ENCODE measurements at regions not wholly inside any gene's neighbourhood (a gene's known extent, or its start where the extent isn't known, plus 50 kb on each side); places are given as distances from the start of the nearest gene placed in this dataset.
"Not testable (repeated sequence)": the region's sequence is repeated elsewhere in the genome, so short reads cannot be mapped to it uniquely, and the experiment has no call there.

DNA sequence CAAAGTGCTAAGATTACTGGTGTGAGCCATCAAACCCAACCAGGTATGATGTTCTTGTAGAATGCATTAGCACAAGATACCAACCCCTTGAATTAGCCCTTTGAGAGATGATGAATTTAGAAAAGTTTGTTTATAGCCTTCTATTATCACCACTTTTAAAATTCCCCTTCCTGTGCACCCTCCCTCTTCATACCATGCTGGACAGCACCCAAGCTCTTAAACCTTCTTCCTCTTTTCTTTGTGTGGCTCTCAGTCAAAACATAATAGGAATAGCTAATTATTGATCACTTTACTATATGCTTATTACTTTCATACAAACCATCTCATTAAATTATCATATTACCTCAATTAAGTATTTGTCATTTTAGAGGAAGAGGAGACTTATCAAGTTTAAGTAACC lies 87.6 kb upstream of the TMED7 start:
- ChIA-PET POLR2A (no interaction called here), CTCF (no interaction called here)
- H3K27ac Mint-ChIP-seq = no peak overlapping the region
- no peaks in the 10 kb centered on the region for H3K36me3 Mint-ChIP-seq (ENCODE audit: low read depth)
- no peak overlapping the region for H3K4me3 Mint-ChIP-seq
- no peak for DNase-seq
- no peaks in the 10 kb centered on the region for H3K4me1 Mint-ChIP-seq
- peaks cover 1% of the 10 kb centered on the region for H3K9me3 Mint-ChIP-seq
- peaks cover 10% of the 10 kb centered on the region for H3K27me3 Mint-ChIP-seq

DNA sequence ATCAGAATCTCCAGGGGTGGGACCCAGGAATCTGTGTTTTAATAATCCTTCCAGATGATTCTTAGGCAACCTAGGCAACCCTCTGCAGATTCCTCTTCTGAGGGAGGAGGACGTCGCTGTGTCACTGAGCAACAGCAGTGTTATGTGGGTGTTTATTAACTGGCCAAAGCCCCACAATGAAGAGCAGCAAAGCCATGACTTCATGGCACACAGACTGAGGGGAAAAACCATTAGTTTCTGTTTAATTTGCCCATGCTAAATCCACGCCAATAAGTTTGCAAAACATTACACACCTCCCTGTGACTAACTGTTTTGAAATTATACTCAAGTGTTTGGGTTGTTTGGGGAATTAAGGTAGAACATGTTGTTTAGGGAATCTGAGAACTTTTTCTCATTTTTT lies 83.7 kb upstream of the TMED7 start:
- H3K4me1 Mint-ChIP-seq = no peaks in the 10 kb centered on the region
- POLR2A ChIA-PET = no interaction called here
- no peaks in the 10 kb centered on the region for H3K36me3 Mint-ChIP-seq (ENCODE audit: low read depth)
- H3K27ac Mint-ChIP-seq = no peak overlapping the region
- no peak overlapping the region for H3K4me3 Mint-ChIP-seq
- CTCF ChIA-PET = no interaction called here
- no peak for DNase-seq
- peaks cover 1% of the 10 kb centered on the region for H3K9me3 Mint-ChIP-seq
- peaks cover 7% of the 10 kb centered on the region for H3K27me3 Mint-ChIP-seq

- Mint-ChIP-seq H3K27ac (no peak overlapping the region), H3K27me3 (peaks cover 7% of the 10 kb centered on the region), H3K36me3 (ENCODE audit: low read depth) (no peaks in the 10 kb centered on the region), H3K9me3 (peaks cover 1% of the 10 kb centered on the region), H3K4me3 (no peak overlapping the region), H3K4me1 (no peaks in the 10 kb centered on the region)
- ChIA-PET CTCF (no interaction called here), POLR2A (no interaction called here)
- DNase-seq = no peak
Measured at GRCh38 chr5:115708819-115709477, 83.1 kb upstream of the TMED7 start.

DNA sequence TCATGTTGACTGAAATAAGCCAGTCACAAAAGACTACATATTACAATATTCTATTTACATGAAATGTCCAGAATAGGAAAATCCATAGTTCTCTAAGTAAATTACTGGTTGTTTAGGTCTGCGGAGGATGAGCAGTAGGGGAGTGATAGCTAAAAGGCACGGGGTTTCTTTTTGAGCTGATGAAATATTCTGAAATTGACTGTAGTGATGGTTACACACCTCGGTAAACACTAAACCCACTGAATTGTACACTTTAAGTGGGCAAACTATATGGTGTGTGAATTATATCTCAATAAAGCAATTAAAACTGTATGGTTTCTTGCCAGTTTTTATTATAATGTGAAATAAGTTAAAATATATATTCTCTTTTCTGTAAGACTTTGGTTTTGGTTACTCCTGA lies 77.7 kb upstream of the TMED7 start:
- POLR2A ChIA-PET = no interaction called here

DNA sequence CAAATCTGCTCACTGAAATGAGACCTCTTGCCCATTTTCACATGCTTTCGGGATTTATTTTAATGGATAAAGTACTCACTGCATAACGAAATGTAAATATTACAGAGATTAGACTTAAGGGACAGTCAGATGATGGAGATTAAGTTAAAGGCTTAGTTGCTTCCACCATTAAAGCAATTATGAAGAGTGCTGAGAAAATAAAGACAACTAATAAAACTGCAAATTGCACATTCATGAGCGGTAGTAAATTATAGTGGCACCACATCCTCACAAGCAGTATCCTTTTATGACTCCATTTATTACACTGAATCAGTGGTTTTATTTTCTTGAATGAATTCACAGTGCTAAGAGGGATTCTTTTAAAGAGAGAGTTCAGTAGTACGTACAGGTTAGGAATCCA lies 76.2 kb upstream of the TMED7 start:
- Mint-ChIP-seq H3K27me3 (peaks cover 17% of the 10 kb centered on the region), H3K27ac (no peak overlapping the region), H3K9me3 (no peaks in the 10 kb centered on the region), H3K4me3 (no peak overlapping the region), H3K4me1 (no peaks in the 10 kb centered on the region), H3K36me3 (ENCODE audit: low read depth) (no peaks in the 10 kb centered on the region)
- CTCF ChIA-PET = no interaction called here
- no peak for DNase-seq
- POLR2A ChIA-PET = no interaction called here

More for the DNA sequence above, 77.7 kb upstream of the TMED7 start:
- H3K4me3 Mint-ChIP-seq = no peak overlapping the region
- H3K9me3 Mint-ChIP-seq = no peaks in the 10 kb centered on the region
- H3K4me1 Mint-ChIP-seq = no peaks in the 10 kb centered on the region
- CTCF ChIA-PET = no interaction called here
- H3K36me3 Mint-ChIP-seq (ENCODE audit: low read depth) = no peaks in the 10 kb centered on the region
- DNase-seq = no peak
- H3K27me3 Mint-ChIP-seq = peaks cover 16% of the 10 kb centered on the region
- no peak overlapping the region for H3K27ac Mint-ChIP-seq

GRCh38 chr5:115699967-115700366 lies 74.1 kb upstream of the TMED7 start:
- no peaks in the 10 kb centered on the region for H3K9me3 Mint-ChIP-seq
- H3K27ac Mint-ChIP-seq = no peak overlapping the region
- DNase-seq = no peak
- no peaks in the 10 kb centered on the region for H3K4me1 Mint-ChIP-seq
- H3K4me3 Mint-ChIP-seq = no peak overlapping the region
- H3K36me3 Mint-ChIP-seq (ENCODE audit: low read depth) = no peaks in the 10 kb centered on the region
- POLR2A ChIA-PET = no interaction called here
- H3K27me3 Mint-ChIP-seq = peaks cover 14% of the 10 kb centered on the region
- CTCF ChIA-PET = no interaction called here

DNA sequence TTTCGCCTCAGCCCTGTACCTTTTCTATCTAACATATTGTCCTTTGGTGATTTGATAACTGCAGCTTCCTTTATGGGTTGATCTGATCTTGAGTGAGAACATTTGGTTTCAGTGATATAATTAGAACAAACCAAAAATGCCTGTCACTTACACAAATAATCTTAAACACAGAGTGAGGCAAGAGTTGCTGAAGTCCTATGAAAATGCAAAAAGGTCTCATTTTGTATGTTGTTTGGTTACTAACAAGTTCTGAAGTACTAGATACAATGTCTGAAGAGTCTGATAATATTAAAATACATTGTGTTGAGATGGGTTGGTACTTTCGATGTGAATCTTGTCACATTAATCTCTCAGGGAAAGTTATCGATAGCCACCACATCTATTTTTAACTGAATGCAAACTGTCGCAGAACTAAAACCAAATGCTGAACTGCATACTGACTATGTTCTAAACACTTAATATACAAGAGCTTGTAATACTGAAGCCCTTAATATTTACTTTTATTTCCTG lies 70.4 kb upstream of the TMED7 start:
- Mint-ChIP-seq H3K27ac (no peak overlapping the region), H3K4me1 (no peaks in the 10 kb centered on the region), H3K27me3 (peaks cover 14% of the 10 kb centered on the region), H3K36me3 (ENCODE audit: low read depth) (no peaks in the 10 kb centered on the region), H3K9me3 (no peaks in the 10 kb centered on the region), H3K4me3 (no peak overlapping the region)
- DNase-seq = no peak
- CTCF ChIA-PET = no interaction called here
- POLR2A ChIA-PET = no interaction called here

- no peak overlapping the region for H3K27ac Mint-ChIP-seq
- ChIA-PET CTCF (no interaction called here), POLR2A (no interaction called here)
- H3K4me1 Mint-ChIP-seq = no peaks in the 10 kb centered on the region
- peaks cover 11% of the 10 kb centered on the region for H3K27me3 Mint-ChIP-seq
- no peak overlapping the region for H3K4me3 Mint-ChIP-seq
- H3K36me3 Mint-ChIP-seq (ENCODE audit: low read depth) = no peaks in the 10 kb centered on the region
- H3K9me3 Mint-ChIP-seq = no peaks in the 10 kb centered on the region
- no peak for DNase-seq
Measured at GRCh38 chr5:115695310-115695880, 69.6 kb upstream of the TMED7 start.

- not testable (repeated sequence) for H3K4me1 Mint-ChIP-seq
Measured at GRCh38 chr5:115691814-115692213, 66.0 kb upstream of the TMED7 start.

DNA sequence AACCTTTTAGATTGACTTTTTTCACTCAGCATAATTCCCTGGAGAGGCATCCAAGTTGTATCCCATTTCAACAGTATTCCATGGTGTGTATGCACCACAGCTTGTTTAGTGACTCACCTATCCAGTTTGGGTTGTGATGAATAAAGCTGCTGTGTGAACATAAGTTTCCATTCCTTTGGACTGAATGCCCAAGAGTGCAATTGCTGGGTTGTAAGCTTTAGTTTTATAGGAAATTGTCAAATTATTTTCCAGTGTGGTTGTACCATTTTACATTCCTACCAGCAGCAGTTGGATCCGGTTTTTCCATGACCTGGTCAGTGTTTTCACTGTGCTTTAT lies 60.9 kb upstream of the TMED7 start:
- Mint-ChIP-seq H3K4me1 (no peaks in the 10 kb centered on the region), H3K27me3 (peaks cover 29% of the 10 kb centered on the region), H3K36me3 (ENCODE audit: low read depth) (no peaks in the 10 kb centered on the region), H3K27ac (no peak overlapping the region), H3K9me3 (no peaks in the 10 kb centered on the region), H3K4me3 (no peak overlapping the region)
- no peak for DNase-seq
- ChIA-PET CTCF (no interaction called here), POLR2A (no interaction called here)

More at GRCh38 chr5:115691814-115692213, 66.0 kb upstream of the TMED7 start:
- H3K4me3 Mint-ChIP-seq; H3K27me3 Mint-ChIP-seq; H3K36me3 Mint-ChIP-seq (ENCODE audit: low read depth); CTCF ChIA-PET; H3K9me3 Mint-ChIP-seq; H3K27ac Mint-ChIP-seq; POLR2A ChIA-PET; DNase-seq: not testable (repeated sequence)

- Mint-ChIP-seq H3K9me3 (no peaks in the 10 kb centered on the region), H3K36me3 (ENCODE audit: low read depth) (no peaks in the 10 kb centered on the region), H3K4me1 (no peaks in the 10 kb centered on the region), H3K27ac (no peak overlapping the region), H3K4me3 (no peak overlapping the region), H3K27me3 (peaks cover 30% of the 10 kb centered on the region)
- CTCF ChIA-PET = no interaction called here
- DNase-seq = no peak
- POLR2A ChIA-PET = no interaction called here
Measured at GRCh38 chr5:115686051-115686737, 60.4 kb upstream of the TMED7 start.

GRCh38 chr5:115685490-115685889 lies 59.7 kb upstream of the TMED7 start:
- H3K9me3 Mint-ChIP-seq = no peaks in the 10 kb centered on the region
- H3K27me3 Mint-ChIP-seq = peaks cover 30% of the 10 kb centered on the region
- CTCF ChIA-PET = no interaction called here
- H3K36me3 Mint-ChIP-seq (ENCODE audit: low read depth) = no peaks in the 10 kb centered on the region
- H3K27ac Mint-ChIP-seq = no peak overlapping the region
- no peak for DNase-seq
- H3K4me3 Mint-ChIP-seq = no peak overlapping the region
- POLR2A ChIA-PET = no interaction called here
- no peaks in the 10 kb centered on the region for H3K4me1 Mint-ChIP-seq

- no peak overlapping the region for H3K27ac Mint-ChIP-seq
- H3K36me3 Mint-ChIP-seq (ENCODE audit: low read depth) = no peaks in the 10 kb centered on the region
- H3K4me1 Mint-ChIP-seq = no peaks in the 10 kb centered on the region
- no peak overlapping the region for H3K4me3 Mint-ChIP-seq
- peaks cover 30% of the 10 kb centered on the region for H3K27me3 Mint-ChIP-seq
- ChIA-PET CTCF (no interaction called here), POLR2A (no interaction called here)
- H3K9me3 Mint-ChIP-seq = no peaks in the 10 kb centered on the region
- no peak for DNase-seq
Measured at GRCh38 chr5:115684513-115685037, 58.7 kb upstream of the TMED7 start.

DNA sequence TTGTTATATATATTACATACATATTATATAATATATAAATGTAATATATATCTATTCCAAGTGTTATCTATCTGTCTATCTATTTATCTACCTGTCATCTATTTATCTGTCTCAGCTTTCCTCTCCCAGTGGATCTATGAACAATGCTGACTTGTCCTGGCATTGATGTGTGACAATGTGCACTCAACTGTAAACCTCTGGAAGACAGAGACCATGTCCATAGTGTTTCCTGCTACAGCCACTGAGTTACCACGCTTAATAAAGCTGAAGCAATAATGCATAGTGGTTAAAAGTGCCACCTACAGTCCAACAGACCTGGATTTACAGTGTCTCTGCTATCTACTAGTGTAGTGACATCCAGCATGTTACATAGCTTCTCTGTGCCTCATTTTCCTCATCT lies 57.2 kb upstream of the TMED7 start:
- ChIA-PET CTCF (no interaction called here), POLR2A (no interaction called here)
- Mint-ChIP-seq H3K9me3 (no peaks in the 10 kb centered on the region), H3K4me3 (no peak overlapping the region), H3K4me1 (no peaks in the 10 kb centered on the region), H3K36me3 (ENCODE audit: low read depth) (no peaks in the 10 kb centered on the region), H3K27ac (no peak overlapping the region), H3K27me3 (peaks cover 29% of the 10 kb centered on the region)
- DNase-seq = no peak
